ENCODE measurements at regions not wholly inside any gene's neighbourhood (a gene's known extent, or its start where the extent isn't known, plus 50 kb on each side); places are given as distances from the start of the nearest gene placed in this dataset.

GRCh38 chr2:226526716-226527115, 272.9 kb downstream of the IRS1 start:
- no peak overlapping the region for H2AFZ ChIP-seq
- WGBS (ENCODE audit: low lambda C conversion rate, missing lambda C conversion rate), result 57% methylated on average over 3 of the region's 3 CpGs
- H3K79me2 ChIP-seq, result no peaks in the 10 kb centered on the region

DNA sequence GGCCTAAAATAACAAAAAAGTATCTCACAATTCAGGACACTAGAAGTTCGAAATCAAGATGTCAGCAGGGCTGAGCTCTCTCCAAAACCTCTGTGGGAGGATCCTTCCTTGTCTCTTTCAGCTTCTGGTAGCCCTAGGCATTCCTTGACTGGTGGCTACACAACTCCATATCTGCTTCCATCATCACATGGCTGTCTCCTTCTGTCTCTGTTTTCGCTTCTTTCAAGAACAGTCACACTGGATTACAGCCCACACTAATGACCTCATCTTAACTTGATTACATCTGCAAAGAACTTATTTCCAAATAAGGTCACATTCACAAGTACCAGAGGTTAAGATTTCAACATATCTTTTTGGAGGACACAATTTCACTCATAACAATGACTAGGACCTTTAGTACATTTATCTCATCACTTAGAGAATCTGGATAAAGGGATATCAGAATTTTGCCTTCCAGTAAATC, 275.2 kb downstream of the IRS1 start:
- peak; percentile 14 for DNase-seq (ENCODE audit: low spot score)
- 87% methylated on average over 2 of the region's 2 CpGs for WGBS (ENCODE audit: low lambda C conversion rate, missing lambda C conversion rate)
- Histone ChIP-seq H3K4me2 (no peak overlapping the region), H3K36me3 (replicated peaks; ENCODE audit: insufficient read depth, low read depth) (no peaks in the 10 kb centered on the region), H3K4me3 (no peak overlapping the region), H3K9me2 (replicated peaks; ENCODE audit: insufficient read depth) (no peaks in the 10 kb centered on the region), H3K79me2 (no peaks in the 10 kb centered on the region), H4K20me1 (ENCODE audit: insufficient read depth, poor library complexity, severe bottlenecking) (no peaks in the 10 kb centered on the region), H3K9me3 (ENCODE audit: low read depth) (no peaks in the 10 kb centered on the region), H3K27me3 (no peaks in the 10 kb centered on the region), H2AFZ (no peak overlapping the region), H3K4me1 (ENCODE audit: insufficient read depth) (no peaks in the 10 kb centered on the region), H3K27ac (peak overlapping the region; percentile 43)
- TF ChIP-seq EZH2 (IDR thresholded peaks at IDR 0.05; ENCODE audit: borderline replicate concordance), result no peak
- TF ChIP-seq, protein P1, sequence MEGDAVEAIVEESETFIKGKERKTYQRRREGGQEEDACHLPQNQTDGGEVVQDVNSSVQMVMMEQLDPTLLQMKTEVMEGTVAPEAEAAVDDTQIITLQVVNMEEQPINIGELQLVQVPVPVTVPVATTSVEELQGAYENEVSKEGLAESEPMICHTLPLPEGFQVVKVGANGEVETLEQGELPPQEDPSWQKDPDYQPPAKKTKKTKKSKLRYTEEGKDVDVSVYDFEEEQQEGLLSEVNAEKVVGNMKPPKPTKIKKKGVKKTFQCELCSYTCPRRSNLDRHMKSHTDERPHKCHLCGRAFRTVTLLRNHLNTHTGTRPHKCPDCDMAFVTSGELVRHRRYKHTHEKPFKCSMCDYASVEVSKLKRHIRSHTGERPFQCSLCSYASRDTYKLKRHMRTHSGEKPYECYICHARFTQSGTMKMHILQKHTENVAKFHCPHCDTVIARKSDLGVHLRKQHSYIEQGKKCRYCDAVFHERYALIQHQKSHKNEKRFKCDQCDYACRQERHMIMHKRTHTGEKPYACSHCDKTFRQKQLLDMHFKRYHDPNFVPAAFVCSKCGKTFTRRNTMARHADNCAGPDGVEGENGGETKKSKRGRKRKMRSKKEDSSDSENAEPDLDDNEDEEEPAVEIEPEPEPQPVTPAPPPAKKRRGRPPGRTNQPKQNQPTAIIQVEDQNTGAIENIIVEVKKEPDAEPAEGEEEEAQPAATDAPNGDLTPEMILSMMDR (IDR thresholded peaks at IDR 0.05; ENCODE audit: poor library complexity), result no peak
- TF ChIP-seq EZH2phosphoT487 (IDR thresholded peaks at IDR 0.05; ENCODE audit: low read depth, severe bottlenecking, unreplicated experiment), result no peak

More at GRCh38 chr2:226526716-226527115, 272.9 kb downstream of the IRS1 start:
- no peak for DNase-seq (ENCODE audit: low spot score)
- no peaks in the 10 kb centered on the region for H3K9me3 ChIP-seq (ENCODE audit: low read depth)
- H4K20me1 ChIP-seq (ENCODE audit: insufficient read depth, poor library complexity, severe bottlenecking), result no peaks in the 10 kb centered on the region
- no peak overlapping the region for H3K4me2 ChIP-seq
- H3K27ac ChIP-seq, result no peak overlapping the region
- no peaks in the 10 kb centered on the region for H3K4me1 ChIP-seq (ENCODE audit: insufficient read depth)
- no peaks in the 10 kb centered on the region for H3K9me2 ChIP-seq (replicated peaks; ENCODE audit: insufficient read depth)
- no peaks in the 10 kb centered on the region for H3K27me3 ChIP-seq
- no peaks in the 10 kb centered on the region for H3K36me3 ChIP-seq (replicated peaks; ENCODE audit: insufficient read depth, low read depth)
- no peak for TF ChIP-seq EZH2phosphoT487 (IDR thresholded peaks at IDR 0.05; ENCODE audit: low read depth, severe bottlenecking, unreplicated experiment)
- no peak for TF ChIP-seq EZH2 (IDR thresholded peaks at IDR 0.05; ENCODE audit: borderline replicate concordance)
- TF ChIP-seq, protein P1 (IDR thresholded peaks at IDR 0.05; ENCODE audit: poor library complexity), result no peak
- no peak overlapping the region for H3K4me3 ChIP-seq

DNA sequence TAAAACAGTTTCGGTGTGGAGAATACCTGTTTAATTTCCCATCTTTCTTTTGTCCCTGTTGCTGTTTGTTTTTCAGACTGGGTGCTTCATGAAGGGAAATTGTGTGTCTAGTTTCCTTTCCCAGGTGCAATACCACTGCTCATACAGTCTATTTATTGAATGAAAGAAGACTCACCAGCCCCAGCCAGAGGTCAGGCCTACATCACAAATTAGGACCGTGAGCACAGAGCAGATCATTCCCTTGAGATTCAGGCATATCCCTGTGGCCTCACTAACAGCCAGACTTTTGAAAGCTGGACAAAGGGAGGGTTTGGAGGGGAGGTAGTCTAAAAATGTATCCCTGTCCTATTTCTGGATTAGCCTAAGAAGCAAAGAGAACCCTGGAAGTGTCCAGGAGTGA, 278.9 kb downstream of the IRS1 start:
- DNase-seq (ENCODE audit: low spot score), result no peak
- no peak overlapping the region for H3K4me3 ChIP-seq
- no peaks in the 10 kb centered on the region for H3K79me2 ChIP-seq
- no peak overlapping the region for H3K4me2 ChIP-seq
- WGBS (ENCODE audit: low lambda C conversion rate, missing lambda C conversion rate), result 94% methylated on average over 2 of the region's 2 CpGs
- no peaks in the 10 kb centered on the region for H3K9me3 ChIP-seq (ENCODE audit: low read depth)
- peaks cover 6% of the 10 kb centered on the region for H3K4me1 ChIP-seq (ENCODE audit: insufficient read depth)
- H3K27me3 ChIP-seq, result no peaks in the 10 kb centered on the region
- TF ChIP-seq EZH2 (IDR thresholded peaks at IDR 0.05; ENCODE audit: borderline replicate concordance), result no peak
- TF ChIP-seq, protein P1 (IDR thresholded peaks at IDR 0.05; ENCODE audit: poor library complexity), result no peak
- no peak for TF ChIP-seq EZH2phosphoT487 (IDR thresholded peaks at IDR 0.05; ENCODE audit: low read depth, severe bottlenecking, unreplicated experiment)
- H4K20me1 ChIP-seq (ENCODE audit: insufficient read depth, poor library complexity, severe bottlenecking), result no peaks in the 10 kb centered on the region
- no peak overlapping the region for H3K27ac ChIP-seq
- H3K9me2 ChIP-seq (replicated peaks; ENCODE audit: insufficient read depth), result no peaks in the 10 kb centered on the region
- H2AFZ ChIP-seq, result no peak overlapping the region
- H3K36me3 ChIP-seq (replicated peaks; ENCODE audit: insufficient read depth, low read depth), result no peaks in the 10 kb centered on the region

Measured in hepatocyte (in vitro differentiated cells).